Mesendoderm (in vitro differentiated cells): ENCODE measurements at regions not wholly inside any gene's neighbourhood (a gene's known extent, or its start where the extent isn't known, plus 50 kb on each side); places are given as distances from the start of the nearest gene placed in this dataset.
"Not testable (repeated sequence)": the region's sequence is repeated elsewhere in the genome, so short reads cannot be mapped to it uniquely, and the experiment has no call there.

Experiments
- DNase-seq: peaks from one replicate; pipeline ENCODE4 v3.0.0; 2013
- H2AK5ac ChIP-seq: 2 replicates; pipeline ENCODE4 v1.6.1; 2013; ENCODE audit warnings: low read length, inconsistent platforms
- H2BK120ac ChIP-seq: 2 replicates; pipeline ENCODE4 v1.6.1; 2013; ENCODE audit warnings: low read depth, mild to moderate bottlenecking, low read length, moderate library complexity, mixed read lengths
- H2BK15ac ChIP-seq: replicated peaks from 2 replicates; pipeline ENCODE4 v1.6.1; 2013; ENCODE audit warnings: low read depth, mild to moderate bottlenecking, moderate library complexity
- H2BK5ac ChIP-seq: 2 replicates; pipeline ENCODE4 v1.6.1; 2013; ENCODE audit warnings: low read length, inconsistent platforms
- H3K18ac ChIP-seq: 2 replicates; pipeline ENCODE4 v1.6.1; 2013; ENCODE audit warnings: mild to moderate bottlenecking, low read length, mixed read lengths
- H3K23ac ChIP-seq: one replicate; pipeline ENCODE4 v1.6.1; 2013; ENCODE audit warnings: low read length
- H3K27ac ChIP-seq: 2 replicates; pipeline ENCODE4 v1.5.1; 2013; ENCODE audit warnings: low read depth, mild to moderate bottlenecking, inconsistent platforms, low read length, moderate library complexity
- H3K27me3 ChIP-seq: 2 replicates; pipeline ENCODE4 v1.6.1; 2013; ENCODE audit warnings: low read length, control low read depth, mild to moderate bottlenecking, inconsistent platforms; ENCODE audit not compliant: insufficient read depth, poor library complexity
- H3K36me3 ChIP-seq: 2 replicates; pipeline ENCODE4 v1.6.1; 2013; ENCODE audit warnings: low read length, inconsistent platforms; ENCODE audit not compliant: control insufficient read depth, insufficient read depth
- H3K4ac ChIP-seq: one replicate; pipeline ENCODE4 v1.6.1; 2013; ENCODE audit warnings: low read depth, mild to moderate bottlenecking, low read length, moderate library complexity
- H3K4me1 ChIP-seq: 2 replicates; pipeline ENCODE4 v1.6.1; 2013; ENCODE audit warnings: low read depth, low read length, inconsistent platforms; ENCODE audit not compliant: control insufficient read depth
- H3K4me2 ChIP-seq: 2 replicates; pipeline ENCODE4 v1.6.1; 2013; ENCODE audit warnings: low read length
- H3K4me3 ChIP-seq: 2 replicates; pipeline ENCODE4 v1.5.1; 2013; ENCODE audit warnings: mild to moderate bottlenecking, low read length
- H3K56ac ChIP-seq: one replicate; pipeline ENCODE4 v1.6.1; 2013; ENCODE audit warnings: low read length
- H3K79me1 ChIP-seq: 2 replicates; pipeline ENCODE4 v1.6.1; 2013; ENCODE audit warnings: low read length, inconsistent platforms
- H3K79me2 ChIP-seq: 2 replicates; pipeline ENCODE4 v1.6.1; 2013; ENCODE audit warnings: mild to moderate bottlenecking, low read length; ENCODE audit not compliant: control insufficient read depth, insufficient read depth
- H3K9ac ChIP-seq: 2 replicates; pipeline ENCODE4 v1.6.1; 2013; ENCODE audit warnings: low read length, inconsistent platforms
- H4K5ac ChIP-seq: one replicate; pipeline ENCODE4 v1.6.1; 2013; ENCODE audit warnings: low read length
- H4K8ac ChIP-seq: one replicate; pipeline ENCODE4 v1.6.1; 2013; ENCODE audit warnings: low read depth, mild to moderate bottlenecking, control low read depth, low read length, moderate library complexity
- WGBS: extraction: QIAGEN DNeasy Blood & Tissue Kit; methylation state at CpG from one replicate; pipeline ENCODE4 v1.1.7; 2013; ENCODE audit warnings: low lambda C conversion rate, missing lambda C conversion rate; ENCODE audit not compliant: insufficient coverage; ENCODE audit errors: extremely low coverage; 5-methylcytosine and 5-hydroxymethylcytosine counted together

- DNase-seq, H4K5ac ChIP-seq, H2BK120ac ChIP-seq, H3K4ac ChIP-seq, H3K56ac ChIP-seq, H3K27ac ChIP-seq, H3K9ac ChIP-seq, H3K27me3 ChIP-seq, H3K4me3 ChIP-seq, H3K4me2 ChIP-seq, H2BK5ac ChIP-seq, H3K36me3 ChIP-seq, H4K8ac ChIP-seq, H3K4me1 ChIP-seq, H3K79me1 ChIP-seq, H2BK15ac ChIP-seq, H3K18ac ChIP-seq, H2AK5ac ChIP-seq, H3K23ac ChIP-seq, H3K79me2 ChIP-seq: not testable (repeated sequence)
- no CpG with 5 or more reads among the region's 3 CpGs for WGBS
Measured at GRCh38 chr7:86987358-86987757, 72.1 kb downstream of the ELAPOR2 start.

- H3K18ac ChIP-seq, H4K8ac ChIP-seq, H3K4me2 ChIP-seq, H3K36me3 ChIP-seq, H3K27me3 ChIP-seq, H3K4me1 ChIP-seq, H3K9ac ChIP-seq, H2AK5ac ChIP-seq, H2BK15ac ChIP-seq, H3K56ac ChIP-seq, H2BK120ac ChIP-seq, H3K23ac ChIP-seq, H2BK5ac ChIP-seq, H3K4ac ChIP-seq, H3K27ac ChIP-seq, H3K4me3 ChIP-seq, H4K5ac ChIP-seq, H3K79me1 ChIP-seq, H3K79me2 ChIP-seq, DNase-seq: not testable (repeated sequence)
- no CpG with 5 or more reads among the region's 3 CpGs for WGBS
Measured at GRCh38 chr7:86985342-86985741, 74.1 kb downstream of the ELAPOR2 start.

- not testable (repeated sequence) for H3K79me1 ChIP-seq, H3K56ac ChIP-seq, H3K4me1 ChIP-seq, H3K4ac ChIP-seq, H3K18ac ChIP-seq, H2BK15ac ChIP-seq, H3K9ac ChIP-seq, H4K5ac ChIP-seq, H3K27ac ChIP-seq, H2BK5ac ChIP-seq, H3K4me2 ChIP-seq, H3K23ac ChIP-seq, H2BK120ac ChIP-seq, H4K8ac ChIP-seq, H3K27me3 ChIP-seq, H3K79me2 ChIP-seq, H2AK5ac ChIP-seq, DNase-seq, H3K4me3 ChIP-seq, H3K36me3 ChIP-seq
- WGBS, result no CpG with 5 or more reads among the region's 1 CpG
Measured at GRCh38 chr7:86983654-86984053, 75.8 kb downstream of the ELAPOR2 start.

- H3K4me2 ChIP-seq, DNase-seq, H3K36me3 ChIP-seq, H3K23ac ChIP-seq, H3K79me1 ChIP-seq, H3K9ac ChIP-seq, H3K56ac ChIP-seq, H2BK15ac ChIP-seq, H3K4ac ChIP-seq, H3K27me3 ChIP-seq, H3K27ac ChIP-seq, H2BK5ac ChIP-seq, H4K8ac ChIP-seq, H3K4me1 ChIP-seq, H2AK5ac ChIP-seq, H2BK120ac ChIP-seq, H3K4me3 ChIP-seq, H4K5ac ChIP-seq, H3K79me2 ChIP-seq, H3K18ac ChIP-seq: not testable (repeated sequence)
- WGBS, result no CpG with 5 or more reads among the region's 9 CpGs
Measured at GRCh38 chr7:86981937-86982336, 77.5 kb downstream of the ELAPOR2 start.

- H3K4me3 ChIP-seq, result no peak overlapping the region
- no peak overlapping the region for H3K4me2 ChIP-seq
- no peak overlapping the region for H3K18ac ChIP-seq
- no peak overlapping the region for H3K27ac ChIP-seq
- H3K36me3 ChIP-seq, result no peaks in the 10 kb centered on the region
- H3K79me1 ChIP-seq, result peaks cover 2% of the 10 kb centered on the region
- no peak overlapping the region for H4K8ac ChIP-seq
- H3K27me3 ChIP-seq, result no peaks in the 10 kb centered on the region
- H3K23ac ChIP-seq, result no peak overlapping the region
- H4K5ac ChIP-seq, result no peak overlapping the region
- H3K79me2 ChIP-seq, result no peaks in the 10 kb centered on the region
- peaks cover 3% of the 10 kb centered on the region for H3K4me1 ChIP-seq
- H2BK15ac ChIP-seq, result no peak overlapping the region
- H2BK120ac ChIP-seq, result no peak overlapping the region
- no CpG with 5 or more reads among the region's 2 CpGs for WGBS
- no peak overlapping the region for H2BK5ac ChIP-seq
- H3K56ac ChIP-seq, result no peak overlapping the region
- no peak overlapping the region for H3K9ac ChIP-seq
- peak; percentile 48 for DNase-seq
- H3K4ac ChIP-seq, result no peak overlapping the region
- H2AK5ac ChIP-seq, result no peak overlapping the region
Measured at GRCh38 chr7:86981127-86981526, 78.3 kb downstream of the ELAPOR2 start.

- no peaks in the 10 kb centered on the region for H3K27me3 ChIP-seq
- H3K9ac ChIP-seq, result no peak overlapping the region
- no peak overlapping the region for H3K56ac ChIP-seq
- no peak overlapping the region for H3K27ac ChIP-seq
- H3K4ac ChIP-seq, result no peak overlapping the region
- peaks cover 4% of the 10 kb centered on the region for H3K79me1 ChIP-seq
- H4K8ac ChIP-seq, result no peak overlapping the region
- no peak overlapping the region for H3K18ac ChIP-seq
- H2BK15ac ChIP-seq, result no peak overlapping the region
- no peak overlapping the region for H3K23ac ChIP-seq
- peaks cover 3% of the 10 kb centered on the region for H3K4me1 ChIP-seq
- H2BK5ac ChIP-seq, result no peak overlapping the region
- DNase-seq, result no peak
- no peak overlapping the region for H2AK5ac ChIP-seq
- H3K4me3 ChIP-seq, result no peak overlapping the region
- H4K5ac ChIP-seq, result no peak overlapping the region
- peaks cover 2% of the 10 kb centered on the region for H3K79me2 ChIP-seq
- WGBS, result no CpG with 5 or more reads among the region's 3 CpGs
- no peaks in the 10 kb centered on the region for H3K36me3 ChIP-seq
- H2BK120ac ChIP-seq, result no peak overlapping the region
- H3K4me2 ChIP-seq, result no peak overlapping the region
Measured at GRCh38 chr7:86980223-86980622, 79.2 kb downstream of the ELAPOR2 start.
